Calu3 (cell line): ENCODE measurements at regions not wholly inside any gene's neighbourhood (a gene's known extent, or its start where the extent isn't known, plus 50 kb on each side); places are given as distances from the start of the nearest gene placed in this dataset.

Experiments
- BruUV-seq: library from RNA; stranded (reverse); fragments of 400-500 nt; replicated peaks from 2 replicates; lab custom pipeline; 2021; lab: Mats Ljungman, UMichigan
- CTCF ChIA-PET: fragments of 300-600 bp; sonication (Branson Sonifier 250); formaldehyde crosslinking; loops from one replicate; lab custom pipeline; 2022; ENCODE audit warnings: antibody characterized with exemption; lab: Charles Lee
- DNase-seq: peaks from one replicate; pipeline ENCODE4 v3.0.0; 2022
- H3K27ac Mint-ChIP-seq: one replicate; pipeline ENCODE4 v1.8.0; 2022; ENCODE audit warnings: mixed read lengths; ENCODE audit not compliant: unreplicated experiment
- H3K27me3 Mint-ChIP-seq: one replicate; pipeline ENCODE4 v1.8.0; 2022; ENCODE audit warnings: mixed read lengths; ENCODE audit not compliant: unreplicated experiment
- H3K36me3 Mint-ChIP-seq: one replicate; pipeline ENCODE4 v1.8.0; 2022; ENCODE audit warnings: mild to moderate bottlenecking, moderate library complexity, mixed read lengths; ENCODE audit not compliant: insufficient read depth, unreplicated experiment
- H3K4me1 Mint-ChIP-seq: one replicate; pipeline ENCODE4 v1.8.0; 2022; ENCODE audit warnings: mild to moderate bottlenecking, low read depth, mixed read lengths; ENCODE audit not compliant: unreplicated experiment
- H3K4me3 Mint-ChIP-seq: one replicate; pipeline ENCODE4 v1.8.0; 2022; ENCODE audit warnings: mild to moderate bottlenecking, low read depth, moderate library complexity, mixed read lengths; ENCODE audit not compliant: unreplicated experiment
- H3K9me3 Mint-ChIP-seq: one replicate; pipeline ENCODE4 v1.8.0; 2022; ENCODE audit warnings: low read depth, mixed read lengths; ENCODE audit not compliant: unreplicated experiment
- intact Hi-C: fragments of 100-400 bp; cut with micrococcal nuclease; formaldehyde crosslinking; loops from one replicate; pipeline ENCODE4 v1.10.0; 2022; ENCODE audit not compliant: unreplicated experiment
- TF ChIP-seq, protein P1 (sequence below): fragments of 200-600 bp; IDR thresholded peaks from one replicate; pipeline ENCODE4 v1.8.0; 2022; ENCODE audit warnings: antibody characterized with exemption; ENCODE audit not compliant: unreplicated experiment

DNA sequence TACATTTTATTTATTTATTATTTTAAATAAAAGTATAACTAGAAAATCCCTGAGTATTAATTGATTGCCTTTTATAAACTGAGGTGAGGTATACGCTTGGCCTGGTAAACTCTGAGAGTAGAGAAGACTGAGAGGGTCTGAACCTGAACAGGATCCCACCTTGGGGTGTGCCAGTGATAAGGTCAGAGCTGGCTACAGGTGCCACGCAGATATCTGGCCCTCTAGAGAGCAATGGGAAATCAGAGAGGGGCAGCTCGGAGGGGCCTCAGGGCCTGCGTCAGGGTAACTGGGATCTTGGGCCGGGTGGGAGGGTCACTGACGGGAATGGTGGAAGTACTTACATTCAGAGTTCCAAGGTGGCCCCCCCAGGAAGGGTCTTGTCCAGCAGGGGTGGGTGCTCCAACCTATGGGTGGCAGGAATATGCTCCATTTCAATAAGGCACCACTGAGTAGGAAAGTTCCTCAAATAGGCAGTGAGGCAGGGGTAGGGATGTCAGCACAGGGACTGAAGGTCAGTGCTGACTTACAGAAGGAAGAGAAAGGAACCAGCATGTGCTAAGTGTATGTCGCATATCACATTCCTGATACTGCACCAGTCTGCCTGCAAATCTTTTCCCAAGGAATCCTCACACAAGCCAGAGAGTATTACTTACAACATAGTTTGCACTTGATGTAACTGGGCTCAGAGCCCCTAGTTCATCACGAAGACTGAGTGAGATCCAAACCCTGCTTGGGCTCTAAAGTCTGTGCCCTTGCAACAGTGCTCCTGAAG is 706.0 kb upstream of the RAB6C start:
- TF ChIP-seq, protein P1, sequence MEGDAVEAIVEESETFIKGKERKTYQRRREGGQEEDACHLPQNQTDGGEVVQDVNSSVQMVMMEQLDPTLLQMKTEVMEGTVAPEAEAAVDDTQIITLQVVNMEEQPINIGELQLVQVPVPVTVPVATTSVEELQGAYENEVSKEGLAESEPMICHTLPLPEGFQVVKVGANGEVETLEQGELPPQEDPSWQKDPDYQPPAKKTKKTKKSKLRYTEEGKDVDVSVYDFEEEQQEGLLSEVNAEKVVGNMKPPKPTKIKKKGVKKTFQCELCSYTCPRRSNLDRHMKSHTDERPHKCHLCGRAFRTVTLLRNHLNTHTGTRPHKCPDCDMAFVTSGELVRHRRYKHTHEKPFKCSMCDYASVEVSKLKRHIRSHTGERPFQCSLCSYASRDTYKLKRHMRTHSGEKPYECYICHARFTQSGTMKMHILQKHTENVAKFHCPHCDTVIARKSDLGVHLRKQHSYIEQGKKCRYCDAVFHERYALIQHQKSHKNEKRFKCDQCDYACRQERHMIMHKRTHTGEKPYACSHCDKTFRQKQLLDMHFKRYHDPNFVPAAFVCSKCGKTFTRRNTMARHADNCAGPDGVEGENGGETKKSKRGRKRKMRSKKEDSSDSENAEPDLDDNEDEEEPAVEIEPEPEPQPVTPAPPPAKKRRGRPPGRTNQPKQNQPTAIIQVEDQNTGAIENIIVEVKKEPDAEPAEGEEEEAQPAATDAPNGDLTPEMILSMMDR: no peak
- DNase-seq: no peak
- no peak overlapping the region for H3K27ac Mint-ChIP-seq
- H3K27me3 Mint-ChIP-seq: no peaks in the 10 kb centered on the region
- H3K36me3 Mint-ChIP-seq: no peaks in the 10 kb centered on the region
- H3K9me3 Mint-ChIP-seq: no peaks in the 10 kb centered on the region
- intact Hi-C loops: no loop called here
- no peaks in the 10 kb centered on the region for H3K4me1 Mint-ChIP-seq
- CTCF ChIA-PET: no interaction called here
- no TSS peak for BruUV-seq
- no peak overlapping the region for H3K4me3 Mint-ChIP-seq

GRCh38 chr2:129274038-129274415 is 705.4 kb upstream of the RAB6C start:
- H3K4me1 Mint-ChIP-seq: no peaks in the 10 kb centered on the region
- no peaks in the 10 kb centered on the region for H3K36me3 Mint-ChIP-seq
- H3K9me3 Mint-ChIP-seq: no peaks in the 10 kb centered on the region
- TF ChIP-seq, protein P1: no peak
- BruUV-seq: no TSS peak
- H3K27ac Mint-ChIP-seq: no peak overlapping the region
- no peaks in the 10 kb centered on the region for H3K27me3 Mint-ChIP-seq
- CTCF ChIA-PET: no interaction called here
- DNase-seq: no peak
- no peak overlapping the region for H3K4me3 Mint-ChIP-seq
- intact Hi-C loops: no loop called here

- no peaks in the 10 kb centered on the region for H3K36me3 Mint-ChIP-seq
- H3K9me3 Mint-ChIP-seq: no peaks in the 10 kb centered on the region
- no peak overlapping the region for H3K27ac Mint-ChIP-seq
- no peak overlapping the region for H3K4me3 Mint-ChIP-seq
- no TSS peak for BruUV-seq
- no peak for DNase-seq
- intact Hi-C loops: no loop called here
- CTCF ChIA-PET: no interaction called here
- H3K4me1 Mint-ChIP-seq: no peaks in the 10 kb centered on the region
- TF ChIP-seq, protein P1: no peak
- H3K27me3 Mint-ChIP-seq: no peaks in the 10 kb centered on the region
These were observed 704.5 kb upstream of the RAB6C start for GRCh38 chr2:129274918-129275317.

DNA sequence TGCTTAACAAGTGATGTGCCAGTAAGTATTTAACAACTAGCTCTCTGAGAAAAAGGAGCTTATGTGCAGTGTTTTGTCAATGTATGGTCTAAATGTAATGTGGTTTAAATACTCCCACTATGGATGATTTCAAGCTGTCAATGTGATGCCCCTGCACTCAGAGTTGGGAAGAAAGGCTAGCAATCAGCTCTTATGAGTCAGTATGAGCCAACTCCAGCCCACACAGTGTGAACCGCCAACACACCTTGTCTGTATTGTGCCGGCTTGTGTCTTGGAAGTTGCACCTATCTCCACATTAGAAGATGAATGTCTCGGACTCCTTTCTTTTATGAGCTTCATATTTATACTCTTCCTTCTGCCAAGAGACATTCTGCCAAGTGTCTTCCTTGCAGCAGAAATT is 703.8 kb upstream of the RAB6C start:
- Mint-ChIP-seq H3K27me3 (no peaks in the 10 kb centered on the region), H3K27ac (no peak overlapping the region), H3K4me3 (no peak overlapping the region), H3K36me3 (no peaks in the 10 kb centered on the region), H3K9me3 (no peaks in the 10 kb centered on the region), H3K4me1 (no peaks in the 10 kb centered on the region)
- intact Hi-C loops: no loop called here
- TF ChIP-seq, protein P1: no peak
- BruUV-seq: no TSS peak
- CTCF ChIA-PET: no interaction called here
- DNase-seq: no peak
